ENCODE measurements at regions not wholly inside any gene's neighbourhood (a gene's known extent, or its start where the extent isn't known, plus 50 kb on each side); places are given as distances from the start of the nearest gene placed in this dataset.

DNA sequence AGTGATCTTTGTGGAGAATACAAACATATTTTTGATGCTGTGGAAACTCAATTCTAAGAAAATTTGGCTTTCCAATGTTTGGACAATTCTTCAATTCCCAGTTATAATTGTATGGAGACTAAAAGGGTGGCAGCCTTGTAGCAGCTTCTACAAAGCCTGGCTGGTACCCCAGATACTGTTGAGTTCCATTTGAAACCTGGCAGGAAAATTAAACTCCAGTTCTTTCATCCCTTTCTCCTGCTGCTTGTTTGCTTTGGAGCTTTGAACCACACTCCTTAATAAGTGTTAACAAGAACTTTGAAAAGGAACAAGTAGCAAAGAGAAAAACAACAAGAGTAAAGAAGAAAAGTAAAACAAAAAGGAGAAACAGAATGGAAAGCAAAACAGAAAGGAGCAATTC is 172.6 kb upstream of the ADAMTS5 start:
- Histone ChIP-seq H3K4me3 (ENCODE audit: low read length) (no peak overlapping the region), H3K9me3 (ENCODE audit: control insufficient read depth, low read length) (no peaks in the 10 kb centered on the region), H3K27ac (ENCODE audit: low read depth, low read length) (no peak overlapping the region), H3K9ac (ENCODE audit: extremely low read depth, low read length, poor library complexity, severe bottlenecking) (no peak overlapping the region), H3K36me3 (ENCODE audit: control insufficient read depth, insufficient read depth, low read length) (no peaks in the 10 kb centered on the region), H3K4me1 (ENCODE audit: control insufficient read depth, insufficient read depth, low read length) (no peaks in the 10 kb centered on the region), H3K27me3 (ENCODE audit: control insufficient read depth, insufficient read depth, low read length, poor library complexity, severe bottlenecking) (no peaks in the 10 kb centered on the region)
- H3K9me3 Mint-ChIP-seq: peaks cover 4% of the 10 kb centered on the region
- DNase-seq: no peak
- no peak overlapping the region for H3K4me3 Mint-ChIP-seq
- H3K27ac Mint-ChIP-seq: peak overlapping the region; percentile 13
- H3K27me3 Mint-ChIP-seq (ENCODE audit: insufficient read depth): no peaks in the 10 kb centered on the region
- TF ChIP-seq, protein P1, sequence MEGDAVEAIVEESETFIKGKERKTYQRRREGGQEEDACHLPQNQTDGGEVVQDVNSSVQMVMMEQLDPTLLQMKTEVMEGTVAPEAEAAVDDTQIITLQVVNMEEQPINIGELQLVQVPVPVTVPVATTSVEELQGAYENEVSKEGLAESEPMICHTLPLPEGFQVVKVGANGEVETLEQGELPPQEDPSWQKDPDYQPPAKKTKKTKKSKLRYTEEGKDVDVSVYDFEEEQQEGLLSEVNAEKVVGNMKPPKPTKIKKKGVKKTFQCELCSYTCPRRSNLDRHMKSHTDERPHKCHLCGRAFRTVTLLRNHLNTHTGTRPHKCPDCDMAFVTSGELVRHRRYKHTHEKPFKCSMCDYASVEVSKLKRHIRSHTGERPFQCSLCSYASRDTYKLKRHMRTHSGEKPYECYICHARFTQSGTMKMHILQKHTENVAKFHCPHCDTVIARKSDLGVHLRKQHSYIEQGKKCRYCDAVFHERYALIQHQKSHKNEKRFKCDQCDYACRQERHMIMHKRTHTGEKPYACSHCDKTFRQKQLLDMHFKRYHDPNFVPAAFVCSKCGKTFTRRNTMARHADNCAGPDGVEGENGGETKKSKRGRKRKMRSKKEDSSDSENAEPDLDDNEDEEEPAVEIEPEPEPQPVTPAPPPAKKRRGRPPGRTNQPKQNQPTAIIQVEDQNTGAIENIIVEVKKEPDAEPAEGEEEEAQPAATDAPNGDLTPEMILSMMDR (conservative IDR thresholded peaks at IDR 0.05): no peak
- no peaks in the 10 kb centered on the region for H3K36me3 Mint-ChIP-seq (ENCODE audit: low read depth)
- H3K4me1 Mint-ChIP-seq: peaks cover 12% of the 10 kb centered on the region

DNA sequence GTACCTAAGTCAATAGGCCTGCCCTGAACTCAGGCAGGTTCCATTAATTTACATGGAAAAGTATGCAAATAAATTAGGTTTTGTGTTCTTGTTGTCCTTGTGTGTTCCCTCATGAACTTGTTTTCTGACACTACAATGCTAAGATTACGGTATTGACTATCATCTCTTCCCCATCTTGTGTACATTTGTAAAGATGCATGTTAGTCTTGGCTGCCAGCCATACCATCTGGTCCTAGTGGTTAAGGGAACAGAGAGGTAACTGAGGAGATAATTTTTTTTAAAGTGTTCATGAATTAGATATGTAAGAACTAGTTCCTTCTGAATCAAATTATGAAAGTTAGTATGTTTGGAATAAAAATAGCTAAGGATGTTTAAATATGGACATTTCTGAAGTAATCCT is 167.6 kb upstream of the ADAMTS5 start:
- no peaks in the 10 kb centered on the region for H3K9me3 Mint-ChIP-seq
- Histone ChIP-seq H3K4me3 (ENCODE audit: low read length) (no peak overlapping the region), H3K36me3 (ENCODE audit: control insufficient read depth, insufficient read depth, low read length) (no peaks in the 10 kb centered on the region), H3K27me3 (ENCODE audit: control insufficient read depth, insufficient read depth, low read length, poor library complexity, severe bottlenecking) (no peaks in the 10 kb centered on the region), H3K9ac (ENCODE audit: extremely low read depth, low read length, poor library complexity, severe bottlenecking) (no peak overlapping the region), H3K4me1 (ENCODE audit: control insufficient read depth, insufficient read depth, low read length) (no peaks in the 10 kb centered on the region), H3K27ac (ENCODE audit: low read depth, low read length) (no peak overlapping the region), H3K9me3 (ENCODE audit: control insufficient read depth, low read length) (no peaks in the 10 kb centered on the region)
- TF ChIP-seq, protein P1 (conservative IDR thresholded peaks at IDR 0.05): no peak
- no peak for DNase-seq
- no peaks in the 10 kb centered on the region for H3K36me3 Mint-ChIP-seq (ENCODE audit: low read depth)
- no peak overlapping the region for H3K27ac Mint-ChIP-seq
- H3K4me3 Mint-ChIP-seq: no peak overlapping the region
- 100% methylated on average over 1 of the region's 1 CpG; no CpG with 5 or more reads in 1 of the 2 experiments for WGBS, 2 experiments (ENCODE audit: insufficient coverage in 1 of 2, insufficient read length in 1 of 2)
- H3K4me1 Mint-ChIP-seq: peaks cover 24% of the 10 kb centered on the region
- no peaks in the 10 kb centered on the region for H3K27me3 Mint-ChIP-seq (ENCODE audit: insufficient read depth)

DNA sequence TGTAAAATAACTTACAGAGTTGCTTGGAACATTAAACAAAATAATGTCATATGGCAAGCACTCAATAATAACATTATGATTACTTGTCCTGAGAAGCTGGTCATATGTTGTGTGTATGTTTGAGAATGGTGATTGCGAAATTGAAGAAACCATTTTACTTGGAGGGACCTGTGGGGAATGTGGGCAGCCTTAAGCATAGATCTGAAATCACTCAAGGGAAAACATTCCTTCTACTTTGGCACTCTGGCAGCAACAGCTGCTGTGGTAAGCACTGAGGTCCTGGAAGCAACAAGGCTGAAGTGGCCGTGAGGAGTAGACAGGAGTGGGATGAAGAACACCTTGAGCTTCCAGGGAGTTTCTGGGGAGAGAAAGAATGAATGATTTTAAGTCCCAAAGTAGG is 165.4 kb upstream of the ADAMTS5 start:
- Mint-ChIP-seq H3K4me1 (peaks cover 18% of the 10 kb centered on the region), H3K4me3 (no peak overlapping the region), H3K9me3 (no peaks in the 10 kb centered on the region), H3K27me3 (ENCODE audit: insufficient read depth) (no peaks in the 10 kb centered on the region), H3K36me3 (ENCODE audit: low read depth) (no peaks in the 10 kb centered on the region), H3K27ac (no peak overlapping the region)
- no peaks in the 10 kb centered on the region for H3K9me3 ChIP-seq (ENCODE audit: control insufficient read depth, low read length)
- no peaks in the 10 kb centered on the region for H3K36me3 ChIP-seq (ENCODE audit: control insufficient read depth, insufficient read depth, low read length)
- H3K4me1 ChIP-seq (ENCODE audit: control insufficient read depth, insufficient read depth, low read length): no peaks in the 10 kb centered on the region
- no peak overlapping the region for H3K27ac ChIP-seq (ENCODE audit: low read depth, low read length)
- WGBS, 2 experiments (ENCODE audit: insufficient coverage in 1 of 2, insufficient read length in 1 of 2): 90 to 100% methylated on average over 1 to 2 of the region's 2 CpGs
- no peak overlapping the region for H3K9ac ChIP-seq (ENCODE audit: extremely low read depth, low read length, poor library complexity, severe bottlenecking)
- no peaks in the 10 kb centered on the region for H3K27me3 ChIP-seq (ENCODE audit: control insufficient read depth, insufficient read depth, low read length, poor library complexity, severe bottlenecking)
- DNase-seq: no peak
- TF ChIP-seq, protein P1 (conservative IDR thresholded peaks at IDR 0.05): no peak
- H3K4me3 ChIP-seq (ENCODE audit: low read length): no peak overlapping the region

Data from endodermal cell (in vitro differentiated cells).